ENCODE measurements at regions not wholly inside any gene's neighbourhood (a gene's known extent, or its start where the extent isn't known, plus 50 kb on each side); places are given as distances from the start of the nearest gene placed in this dataset.

DNA sequence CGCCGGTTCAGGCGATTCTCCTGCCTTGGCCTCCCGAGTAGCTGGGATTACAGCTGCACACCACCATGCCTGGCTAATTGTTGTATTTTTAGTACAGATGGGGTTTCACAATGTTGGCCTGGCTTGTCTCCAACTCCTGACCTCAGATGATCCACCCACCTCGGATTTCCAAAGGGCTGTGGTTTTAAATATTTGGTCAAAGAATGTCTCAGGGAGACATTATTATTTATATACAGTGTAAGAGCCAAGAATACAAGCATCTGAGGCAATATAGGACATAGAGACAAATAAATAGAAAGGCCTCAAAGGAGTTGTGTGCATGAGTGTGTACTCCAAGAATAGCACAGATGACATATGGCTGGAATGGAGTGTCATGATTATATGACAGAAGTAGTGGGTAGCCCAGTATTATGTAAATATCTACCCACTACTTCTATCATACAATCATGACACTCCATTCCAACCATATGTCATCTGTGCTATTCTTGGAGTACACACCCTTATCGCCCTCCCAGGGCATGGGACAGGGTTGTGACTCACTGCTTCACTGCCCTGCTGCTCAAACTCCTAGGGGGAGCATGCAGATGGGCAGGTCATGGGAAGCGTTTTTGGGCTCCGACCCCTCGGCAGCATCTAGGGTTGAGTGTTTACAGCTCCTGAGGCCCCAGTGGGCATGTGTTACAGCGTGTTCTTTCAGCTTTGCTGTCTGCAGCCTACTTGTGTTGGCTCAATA, 1649.8 kb upstream of the PCDH10 start:
- Histone ChIP-seq H3K9me3 (ENCODE audit: control insufficient read depth, insufficient read depth, low read depth, low read length) (no peaks in the 10 kb centered on the region), H3K4me3 (replicated peaks in 1 of 4; ENCODE audit: control extremely low read depth in 1 of 4, insufficient read depth in 1 of 4, low read depth in 3 of 4, low read length in 4 of 4) (no peak overlapping the region), H3K4me1 (ENCODE audit: control insufficient read depth, extremely low read depth, insufficient read depth, low read length) (no peaks in the 10 kb centered on the region), H3K27ac (ENCODE audit: insufficient read depth, low read length) (peak overlapping the region; percentile 47), H3K79me2 (ENCODE audit: control insufficient read depth, insufficient read depth, low read length) (no peaks in the 10 kb centered on the region), H3K9ac (ENCODE audit: insufficient read depth, low read length) (no peak overlapping the region), H3K36me3 (ENCODE audit: control insufficient read depth, insufficient read depth, low read length) (no peaks in the 10 kb centered on the region), H4K20me1 (ENCODE audit: control insufficient read depth, extremely low read depth, insufficient read depth, low read length) (no peaks in the 10 kb centered on the region), H2AFZ (ENCODE audit: low read length) (no peak overlapping the region), H3K27me3 (ENCODE audit: control insufficient read depth, insufficient read depth, low read length) (no peaks in the 10 kb centered on the region), H3K4me2 (ENCODE audit: extremely low read depth, insufficient read depth, low read length) (no peak overlapping the region)
- peak; percentile 89 to 90 for DNase-seq (ENCODE audit: low read depth in 2 of 2)
- TF ChIP-seq EZH2 (IDR thresholded peaks at IDR 0.05; ENCODE audit: low read length, missing control alignments): no peak
- TF ChIP-seq, protein P1, sequence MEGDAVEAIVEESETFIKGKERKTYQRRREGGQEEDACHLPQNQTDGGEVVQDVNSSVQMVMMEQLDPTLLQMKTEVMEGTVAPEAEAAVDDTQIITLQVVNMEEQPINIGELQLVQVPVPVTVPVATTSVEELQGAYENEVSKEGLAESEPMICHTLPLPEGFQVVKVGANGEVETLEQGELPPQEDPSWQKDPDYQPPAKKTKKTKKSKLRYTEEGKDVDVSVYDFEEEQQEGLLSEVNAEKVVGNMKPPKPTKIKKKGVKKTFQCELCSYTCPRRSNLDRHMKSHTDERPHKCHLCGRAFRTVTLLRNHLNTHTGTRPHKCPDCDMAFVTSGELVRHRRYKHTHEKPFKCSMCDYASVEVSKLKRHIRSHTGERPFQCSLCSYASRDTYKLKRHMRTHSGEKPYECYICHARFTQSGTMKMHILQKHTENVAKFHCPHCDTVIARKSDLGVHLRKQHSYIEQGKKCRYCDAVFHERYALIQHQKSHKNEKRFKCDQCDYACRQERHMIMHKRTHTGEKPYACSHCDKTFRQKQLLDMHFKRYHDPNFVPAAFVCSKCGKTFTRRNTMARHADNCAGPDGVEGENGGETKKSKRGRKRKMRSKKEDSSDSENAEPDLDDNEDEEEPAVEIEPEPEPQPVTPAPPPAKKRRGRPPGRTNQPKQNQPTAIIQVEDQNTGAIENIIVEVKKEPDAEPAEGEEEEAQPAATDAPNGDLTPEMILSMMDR (conservative IDR thresholded peaks at IDR 0.05 in 1 of 2, IDR thresholded peaks at IDR 0.05 in 1 of 2; ENCODE audit: low read depth in 1 of 2, low read length in 2 of 2): no peak

DNA sequence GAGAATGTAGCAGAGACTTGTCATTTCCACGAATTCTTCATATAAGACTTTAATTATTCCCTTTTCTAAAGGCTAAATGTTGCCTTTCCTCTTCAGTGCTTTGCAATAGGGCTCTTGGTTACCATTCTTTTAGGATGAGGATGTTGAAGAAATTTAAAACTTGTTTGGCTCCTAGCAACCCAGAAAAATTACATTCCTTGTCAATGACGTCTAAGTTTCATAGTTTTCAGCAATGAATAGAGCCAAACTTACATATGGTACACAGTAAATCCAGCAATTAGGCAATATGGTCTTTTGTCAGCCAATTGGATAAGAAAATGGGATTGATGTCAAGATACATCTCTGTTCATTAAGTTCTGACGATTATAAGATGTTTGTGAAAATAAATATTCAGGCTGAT, 1639.6 kb upstream of the PCDH10 start:
- H3K9me3 ChIP-seq (ENCODE audit: control insufficient read depth, insufficient read depth, low read depth, low read length): no peaks in the 10 kb centered on the region
- no peak overlapping the region for H3K9ac ChIP-seq (ENCODE audit: insufficient read depth, low read length)
- DNase-seq (ENCODE audit: low read depth in 2 of 2): peak; percentile 45 to 77
- no peak overlapping the region for H3K4me3 ChIP-seq (replicated peaks in 1 of 4; ENCODE audit: control extremely low read depth in 1 of 4, insufficient read depth in 1 of 4, low read depth in 3 of 4, low read length in 4 of 4)
- no peaks in the 10 kb centered on the region for H4K20me1 ChIP-seq (ENCODE audit: control insufficient read depth, extremely low read depth, insufficient read depth, low read length)
- no peak overlapping the region for H3K27ac ChIP-seq (ENCODE audit: insufficient read depth, low read length)
- no peaks in the 10 kb centered on the region for H3K36me3 ChIP-seq (ENCODE audit: control insufficient read depth, insufficient read depth, low read length)
- no peak overlapping the region for H3K4me2 ChIP-seq (ENCODE audit: extremely low read depth, insufficient read depth, low read length)
- no peaks in the 10 kb centered on the region for H3K27me3 ChIP-seq (ENCODE audit: control insufficient read depth, insufficient read depth, low read length)
- no peaks in the 10 kb centered on the region for H3K79me2 ChIP-seq (ENCODE audit: control insufficient read depth, insufficient read depth, low read length)
- TF ChIP-seq, protein P1 (conservative IDR thresholded peaks at IDR 0.05 in 1 of 2, IDR thresholded peaks at IDR 0.05 in 1 of 2; ENCODE audit: low read depth in 1 of 2, low read length in 2 of 2): no peak
- TF ChIP-seq EZH2 (IDR thresholded peaks at IDR 0.05; ENCODE audit: low read length, missing control alignments): no peak
- H3K4me1 ChIP-seq (ENCODE audit: control insufficient read depth, extremely low read depth, insufficient read depth, low read length): no peaks in the 10 kb centered on the region
- no peak overlapping the region for H2AFZ ChIP-seq (ENCODE audit: low read length)

DNA sequence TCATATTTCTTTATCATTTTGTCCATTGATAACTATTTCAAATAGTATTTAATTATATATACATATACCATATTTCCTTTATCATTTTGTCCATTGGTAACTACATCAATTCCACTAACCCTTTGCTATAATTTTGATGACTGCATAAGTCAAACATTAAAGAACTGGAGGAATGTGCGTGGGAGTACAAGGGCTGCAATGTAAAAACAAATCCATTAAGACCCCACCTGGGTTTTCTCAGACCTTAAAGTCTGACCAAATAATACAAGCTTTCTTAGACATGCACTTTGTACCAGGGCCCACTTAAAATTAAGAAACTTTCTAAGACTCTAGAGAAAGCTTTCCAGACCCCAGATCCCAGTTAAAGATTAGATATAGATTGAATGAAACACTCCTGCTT, 1622.4 kb upstream of the PCDH10 start:
- no peaks in the 10 kb centered on the region for H4K20me1 ChIP-seq (ENCODE audit: control insufficient read depth, extremely low read depth, insufficient read depth, low read length)
- H3K4me2 ChIP-seq (ENCODE audit: extremely low read depth, insufficient read depth, low read length): no peak overlapping the region
- H3K36me3 ChIP-seq (ENCODE audit: control insufficient read depth, insufficient read depth, low read length): no peaks in the 10 kb centered on the region
- no peak overlapping the region for H3K27ac ChIP-seq (ENCODE audit: insufficient read depth, low read length)
- TF ChIP-seq EZH2 (IDR thresholded peaks at IDR 0.05; ENCODE audit: low read length, missing control alignments): no peak
- TF ChIP-seq, protein P1 (conservative IDR thresholded peaks at IDR 0.05 in 1 of 2, IDR thresholded peaks at IDR 0.05 in 1 of 2; ENCODE audit: low read depth in 1 of 2, low read length in 2 of 2): no peak
- H3K27me3 ChIP-seq (ENCODE audit: control insufficient read depth, insufficient read depth, low read length): no peaks in the 10 kb centered on the region
- peak in 1 of 2 donors; percentile 32 for DNase-seq (ENCODE audit: low read depth in 2 of 2)
- H2AFZ ChIP-seq (ENCODE audit: low read length): no peak overlapping the region
- no peak overlapping the region for H3K9ac ChIP-seq (ENCODE audit: insufficient read depth, low read length)
- no peaks in the 10 kb centered on the region for H3K4me1 ChIP-seq (ENCODE audit: control insufficient read depth, extremely low read depth, insufficient read depth, low read length)
- no peaks in the 10 kb centered on the region for H3K79me2 ChIP-seq (ENCODE audit: control insufficient read depth, insufficient read depth, low read length)
- no peak overlapping the region for H3K4me3 ChIP-seq (replicated peaks in 1 of 4; ENCODE audit: control extremely low read depth in 1 of 4, insufficient read depth in 1 of 4, low read depth in 3 of 4, low read length in 4 of 4)
- no peaks in the 10 kb centered on the region for H3K9me3 ChIP-seq (ENCODE audit: control insufficient read depth, insufficient read depth, low read depth, low read length)

All from fibroblast of lung (primary cell).